Right cardiac atrium (tissue), 5 donors: ENCODE measurements at regions not wholly inside any gene's neighbourhood (a gene's known extent, or its start where the extent isn't known, plus 50 kb on each side); places are given as distances from the start of the nearest gene placed in this dataset.
A peak's percentile ranks its signal among the peaks of the same experiment; 100 is the strongest.
"Not testable (repeated sequence)": the region's sequence is repeated elsewhere in the genome, so short reads cannot be mapped to it uniquely, and the experiment has no call there.

Source experiments
- ATAC-seq, 2 donors: fragments of 200-7000 bp; cut with Tn5 transposase; one replicate each; pipeline versions ENCODE4 v1.8.0 to v1.9.1; 2020; ENCODE audit warnings: moderate library complexity in 2 of 2, mild to moderate bottlenecking in 1 of 2
- DNase-seq, 3 donors: peaks; one replicate each; pipeline ENCODE4 v3.0.0-alpha.2; 2020
- H3K27ac ChIP-seq: one replicate; pipeline ENCODE4 v1.5.1; 2013; ENCODE audit warnings: mild to moderate bottlenecking, low read length, control low read depth, moderate library complexity
- H3K27me3 ChIP-seq: one replicate; pipeline ENCODE4 v1.6.1; 2013; ENCODE audit not compliant: control insufficient read depth, insufficient read depth
- H3K4me1 ChIP-seq: one replicate; pipeline ENCODE4 v1.6.1; 2013; ENCODE audit warnings: low read length; ENCODE audit not compliant: control insufficient read depth, insufficient read depth
- H3K4me3 ChIP-seq: one replicate; pipeline ENCODE4 v1.5.1; 2013; ENCODE audit warnings: low read length, control low read depth
- H3K9me3 ChIP-seq: one replicate; pipeline ENCODE4 v1.6.1; 2013; ENCODE audit warnings: low read length; ENCODE audit not compliant: control insufficient read depth
- WGBS: extraction: QIAGEN DNeasy Blood & Tissue Kit; methylation state at CpG from one replicate; pipeline ENCODE4 v1.1.7; 2013; 5-methylcytosine and 5-hydroxymethylcytosine counted together
- intact Hi-C, 4 donors: fragments of 100-400 bp; cut with DNase I; formaldehyde crosslinking; loops; one replicate each; pipeline versions ENCODE4 v1.11.0 to v1.14.0; 2022 to 2023
- donor health status: healthy with polysubstance abuse.
- donor health status: DM: no; HTN: yes; CAD: no.
- donor health status: DM: no; HTN: no; CAD: no.
- donor health status: DM: no; HTN: yes; CAD: no; lungs with severe emphysema.
- donor health status: DM: yes; HTN: yes; CAD: no.

- ATAC-seq, intact Hi-C loops, H3K9me3 ChIP-seq, H3K4me3 ChIP-seq, H3K4me1 ChIP-seq, H3K27ac ChIP-seq, H3K27me3 ChIP-seq: not testable (repeated sequence)
- WGBS, result 95% methylated on average over 11 of the region's 11 CpGs
- peak in 1 of 3 donors; percentile 14 for DNase-seq
These were observed 592.8 kb upstream of the PRR20A start for GRCh38 chr13:56547921-56548320.

GRCh38 chr13:56558698-56559320 is 581.9 kb upstream of the PRR20A start:
- intact Hi-C loops, result no loop called here
- Histone ChIP-seq H3K9me3 (no peaks in the 10 kb centered on the region), H3K27me3 (no peaks in the 10 kb centered on the region), H3K27ac (no peak overlapping the region), H3K4me1 (no peaks in the 10 kb centered on the region), H3K4me3 (no peak overlapping the region)
- DNase-seq (no peak), ATAC-seq (no peak)
- 78% methylated on average over 4 of the region's 4 CpGs for WGBS

DNA sequence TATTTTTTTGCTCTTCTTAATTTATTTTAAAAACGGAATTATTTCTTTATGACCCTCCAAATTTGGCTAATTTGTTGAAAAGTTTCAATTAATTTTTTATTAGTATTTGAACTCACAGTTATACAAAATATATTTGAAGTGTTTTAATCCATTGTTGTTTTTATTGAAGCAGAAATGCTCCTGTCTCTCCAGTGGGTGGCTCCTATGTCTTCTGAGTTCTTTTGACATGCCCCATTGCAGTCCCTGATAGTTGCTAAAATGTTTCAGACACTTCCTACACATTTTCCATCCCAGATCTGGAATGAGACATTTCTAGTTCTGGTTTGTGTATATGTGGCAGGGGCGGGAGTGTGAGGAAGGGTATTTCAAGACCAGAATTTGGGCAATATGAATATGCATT is 579.4 kb upstream of the PRR20A start:
- H3K27me3 ChIP-seq, result no peaks in the 10 kb centered on the region
- ATAC-seq (no peak), DNase-seq (no peak)
- H3K9me3 ChIP-seq, result no peaks in the 10 kb centered on the region
- intact Hi-C loops, result no loop called here
- H3K4me1 ChIP-seq, result no peaks in the 10 kb centered on the region
- H3K27ac ChIP-seq, result no peak overlapping the region
- WGBS, result 74% methylated on average over 2 of the region's 2 CpGs
- H3K4me3 ChIP-seq, result no peak overlapping the region

- WGBS, result 70% methylated on average over 4 of the region's 4 CpGs
These were observed 577.1 kb upstream of the PRR20A start for GRCh38 chr13:56563663-56564062.

GRCh38 chr13:56586976-56587375 is 553.7 kb upstream of the PRR20A start:
- H3K4me1 ChIP-seq, result no peaks in the 10 kb centered on the region
- H3K9me3 ChIP-seq, result no peaks in the 10 kb centered on the region
- 74% methylated on average over 1 of the region's 1 CpG for WGBS
- DNase-seq (no peak), ATAC-seq (no peak)
- no peak overlapping the region for H3K27ac ChIP-seq
- intact Hi-C loops, result no loop called here
- H3K4me3 ChIP-seq, result no peak overlapping the region
- no peaks in the 10 kb centered on the region for H3K27me3 ChIP-seq

More at GRCh38 chr13:56563663-56564062, 577.1 kb upstream of the PRR20A start:
- ATAC-seq (no peak), DNase-seq (no peak)
- Histone ChIP-seq H3K27ac (no peak overlapping the region), H3K4me3 (no peak overlapping the region), H3K9me3 (no peaks in the 10 kb centered on the region), H3K27me3 (no peaks in the 10 kb centered on the region), H3K4me1 (no peaks in the 10 kb centered on the region)
- intact Hi-C loops, result no loop called here

DNA sequence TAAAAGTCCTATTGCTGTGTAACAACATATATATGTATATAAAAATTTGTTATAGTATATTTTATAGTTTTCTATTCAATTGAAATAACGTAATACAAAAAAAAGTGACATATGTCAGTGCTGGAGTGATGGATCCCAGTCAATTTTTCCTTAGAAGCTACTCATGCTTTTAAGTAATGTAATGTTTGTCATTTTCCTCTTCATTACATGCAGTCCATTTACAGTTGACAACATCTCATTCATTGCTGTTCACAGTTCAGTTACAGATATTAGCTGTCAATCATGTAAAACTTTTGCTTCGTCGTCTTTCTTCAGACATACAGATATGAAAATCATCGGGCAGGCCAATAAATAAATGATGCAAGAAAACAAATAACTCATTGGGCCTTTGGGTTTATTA is 525.1 kb upstream of the PRR20A start:
- no peaks in the 10 kb centered on the region for H3K4me1 ChIP-seq
- no peak overlapping the region for H3K27ac ChIP-seq
- 88% methylated on average over 4 of the region's 4 CpGs for WGBS
- no peak for ATAC-seq
- H3K27me3 ChIP-seq, result no peaks in the 10 kb centered on the region
- H3K9me3 ChIP-seq, result no peaks in the 10 kb centered on the region
- intact Hi-C loops, result no loop called here
- H3K4me3 ChIP-seq, result no peak overlapping the region
- DNase-seq, result no peak

GRCh38 chr13:56622840-56623239 is 517.9 kb upstream of the PRR20A start:
- H3K4me3 ChIP-seq, result no peak overlapping the region
- H3K4me1 ChIP-seq, result no peaks in the 10 kb centered on the region
- H3K9me3 ChIP-seq, result peaks cover 2% of the 10 kb centered on the region
- no peak overlapping the region for H3K27ac ChIP-seq
- DNase-seq, result no peak
- ATAC-seq, result no peak
- H3K27me3 ChIP-seq, result no peaks in the 10 kb centered on the region
- WGBS, result 86% methylated on average over 4 of the region's 4 CpGs
- intact Hi-C loops, result no loop called here

DNA sequence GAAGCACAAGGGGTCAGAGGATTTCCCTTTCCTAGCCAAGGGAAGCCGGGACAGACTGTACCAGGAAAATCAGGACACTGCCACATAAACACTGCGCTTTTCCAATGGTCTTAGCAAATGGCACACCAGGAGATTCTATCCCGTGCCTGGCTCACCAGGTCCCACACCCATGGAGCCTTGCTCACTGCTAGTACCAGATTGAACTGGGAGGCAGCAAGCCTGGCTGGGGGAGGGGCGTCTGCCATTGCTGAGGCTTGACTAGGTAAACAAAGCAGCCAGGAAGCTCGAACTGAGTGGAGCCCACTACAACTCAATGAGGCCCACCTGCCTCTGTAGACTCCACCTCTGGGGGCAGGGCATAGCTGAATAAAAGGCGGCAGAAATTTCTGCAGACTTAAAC is 511.8 kb upstream of the PRR20A start:
- intact Hi-C loops, H3K4me3 ChIP-seq, H3K27ac ChIP-seq, H3K9me3 ChIP-seq, ATAC-seq, H3K4me1 ChIP-seq, DNase-seq, H3K27me3 ChIP-seq: not testable (repeated sequence)
- WGBS, result 85% methylated on average over 6 of the region's 6 CpGs

GRCh38 chr13:56631060-56631459 is 509.7 kb upstream of the PRR20A start:
- DNase-seq, H3K4me3 ChIP-seq, ATAC-seq, H3K27me3 ChIP-seq, intact Hi-C loops, H3K4me1 ChIP-seq, H3K27ac ChIP-seq, H3K9me3 ChIP-seq: not testable (repeated sequence)
- WGBS, result 85% methylated on average over 3 of the region's 3 CpGs

DNA sequence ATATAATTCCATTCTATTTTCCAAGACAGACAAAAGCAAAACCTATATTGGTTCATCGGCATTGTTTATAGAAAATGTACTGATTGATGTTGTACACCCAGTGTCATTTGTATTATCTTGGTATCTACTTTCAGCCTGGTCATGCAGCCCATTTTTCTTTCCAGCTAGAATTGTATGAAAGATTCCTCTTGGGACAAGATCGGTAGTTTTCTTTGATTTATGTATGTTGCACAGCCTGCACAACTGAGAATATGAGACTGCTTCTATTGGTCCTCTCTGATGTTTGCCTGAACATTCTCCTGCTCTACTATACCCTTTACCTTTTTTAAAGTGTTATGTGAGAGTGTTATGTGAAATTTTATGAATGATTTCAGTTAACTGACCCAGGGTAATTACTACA is 487.7 kb upstream of the PRR20A start:
- Histone ChIP-seq H3K9me3 (no peaks in the 10 kb centered on the region), H3K4me3 (no peak overlapping the region), H3K4me1 (no peaks in the 10 kb centered on the region), H3K27ac (no peak overlapping the region), H3K27me3 (no peaks in the 10 kb centered on the region)
- 85% methylated on average over 2 of the region's 2 CpGs for whole genome bisulfite sequencing
- intact Hi-C loops, result no loop called here
- DNase-seq (no peak), ATAC-seq (no peak)

- no peaks in the 10 kb centered on the region for H3K9me3 ChIP-seq
- intact Hi-C loops, result no loop called here
- peak in 2 of 3 donors; percentile 9 to 44 for DNase-seq
These were observed 481.7 kb upstream of the PRR20A start for GRCh38 chr13:56659041-56659471.

GRCh38 chr13:56670563-56670962 is 470.2 kb upstream of the PRR20A start:
- intact Hi-C loops, result no loop called here
- WGBS, result 78% methylated on average over 2 of the region's 2 CpGs
- Histone ChIP-seq H3K27me3 (no peaks in the 10 kb centered on the region), H3K4me1 (no peaks in the 10 kb centered on the region), H3K4me3 (no peak overlapping the region), H3K27ac (no peak overlapping the region), H3K9me3 (no peaks in the 10 kb centered on the region)
- DNase-seq, result no peak
- no peak for ATAC-seq

More at GRCh38 chr13:56659041-56659471, 481.7 kb upstream of the PRR20A start:
- 95% methylated on average over 23 of the region's 23 CpGs for WGBS
- no peak overlapping the region for H3K4me3 ChIP-seq
- no peaks in the 10 kb centered on the region for H3K27me3 ChIP-seq
- ATAC-seq, result no peak
- H3K4me1 ChIP-seq, result no peaks in the 10 kb centered on the region
- H3K27ac ChIP-seq, result no peak overlapping the region
